HUES64 (cell line): ENCODE measurements at regions not wholly inside any gene's neighbourhood (a gene's known extent, or its start where the extent isn't known, plus 50 kb on each side); places are given as distances from the start of the nearest gene placed in this dataset.

Experiments
- H3K27ac ChIP-seq: 2 replicates; pipeline ENCODE4 v1.7.0; 2013; ENCODE audit warnings: low read depth, low read length, inconsistent platforms
- H3K27me3 ChIP-seq: 2 replicates; pipeline ENCODE4 v1.6.1; 2013; ENCODE audit warnings: mild to moderate bottlenecking, low read length; ENCODE audit not compliant: insufficient read depth
- H3K36me3 ChIP-seq: 2 replicates; pipeline ENCODE4 v1.6.1; 2013; ENCODE audit warnings: mild to moderate bottlenecking, low read length; ENCODE audit not compliant: insufficient read depth
- H3K4me1 ChIP-seq: 2 replicates; pipeline ENCODE4 v1.6.1; 2013; ENCODE audit warnings: mild to moderate bottlenecking, low read length, moderate library complexity; ENCODE audit not compliant: insufficient read depth
- H3K4me3 ChIP-seq: 2 replicates; pipeline ENCODE4 v1.5.1; 2013; ENCODE audit warnings: mild to moderate bottlenecking, low read length, moderate library complexity
- H3K9ac ChIP-seq: 2 replicates; pipeline ENCODE4 v1.6.1; 2013; ENCODE audit warnings: mild to moderate bottlenecking, low read depth, low read length
- H3K9me3 ChIP-seq: 2 replicates; pipeline ENCODE4 v1.6.1; 2013; ENCODE audit warnings: low read depth, low read length; ENCODE audit not compliant: insufficient read depth
- WGBS: fragments of 150-250, 120-280 bp; methylation state at CpG from one replicate; pipeline ENCODE4 v1.1.7; 2013; ENCODE audit warnings: missing lambda C conversion rate; 5-methylcytosine and 5-hydroxymethylcytosine counted together

GRCh38 chr2:62561586-62561985, 55.6 kb upstream of the TMEM17 start:
- H3K27ac ChIP-seq: no peak overlapping the region
- H3K4me3 ChIP-seq: no peak overlapping the region
- H3K9me3 ChIP-seq: no peaks in the 10 kb centered on the region
- H3K4me1 ChIP-seq: no peaks in the 10 kb centered on the region
- WGBS: 99% methylated on average over 4 of the region's 4 CpGs
- H3K27me3 ChIP-seq: no peaks in the 10 kb centered on the region
- H3K9ac ChIP-seq: no peak overlapping the region
- no peaks in the 10 kb centered on the region for H3K36me3 ChIP-seq

- Histone ChIP-seq H3K27me3 (no peaks in the 10 kb centered on the region), H3K4me3 (no peak overlapping the region), H3K9me3 (no peaks in the 10 kb centered on the region), H3K27ac (no peak overlapping the region), H3K9ac (no peak overlapping the region), H3K4me1 (no peaks in the 10 kb centered on the region), H3K36me3 (no peaks in the 10 kb centered on the region)
- 100% methylated on average over 1 of the region's 2 CpGs for WGBS
Observed at GRCh38 chr2:62559582-62559981, 53.6 kb upstream of the TMEM17 start.

GRCh38 chr2:62558743-62559142, 52.7 kb upstream of the TMEM17 start:
- no CpG with 5 or more reads among the region's 1 CpG for WGBS
- Histone ChIP-seq H3K27me3 (no peaks in the 10 kb centered on the region), H3K4me3 (no peak overlapping the region), H3K27ac (no peak overlapping the region), H3K36me3 (no peaks in the 10 kb centered on the region), H3K9me3 (no peaks in the 10 kb centered on the region), H3K4me1 (no peaks in the 10 kb centered on the region), H3K9ac (no peak overlapping the region)

GRCh38 chr2:62556086-62556485, 50.1 kb upstream of the TMEM17 start:
- WGBS: 80% methylated on average over 3 of the region's 3 CpGs
- Histone ChIP-seq H3K36me3 (no peaks in the 10 kb centered on the region), H3K4me3 (no peak overlapping the region), H3K4me1 (no peaks in the 10 kb centered on the region), H3K9ac (no peak overlapping the region), H3K27me3 (no peaks in the 10 kb centered on the region), H3K9me3 (no peaks in the 10 kb centered on the region), H3K27ac (no peak overlapping the region)
